Thyroid gland (tissue), 4 donors: ENCODE measurements at regions not wholly inside any gene's neighbourhood (a gene's known extent, or its start where the extent isn't known, plus 50 kb on each side); places are given as distances from the start of the nearest gene placed in this dataset.

Experiments
- DNase-seq, 2 donors: peaks; one replicate each; pipeline ENCODE4 v3.0.0-alpha.2; 2019
- H3K27ac ChIP-seq, 3 donors: fragments of 200-600 bp; sonication (generic); 1 replicate in 2 of 3; 2 replicates in 1 of 3; pipeline ENCODE4 v1.5.1; 2016 to 2019; ENCODE audit warnings: mild to moderate bottlenecking in 1 of 3, moderate library complexity in 1 of 3
- H3K27me3 ChIP-seq: fragments of 200-600 bp; sonication (generic); one replicate; pipeline ENCODE4 v1.5.1; 2019
- H3K36me3 ChIP-seq, 2 donors: fragments of 200-600 bp; sonication (generic); one replicate each; pipeline ENCODE4 v1.5.1; 2016 to 2019
- H3K4me1 ChIP-seq, 2 donors: fragments of 200-600 bp; sonication (generic); one replicate each; pipeline ENCODE4 v1.5.1; 2017 to 2019
- H3K4me3 ChIP-seq, 3 donors: fragments of 200-600 bp; sonication (generic); replicated peaks in 1 of 3; 1 replicate in 2 of 3; 2 replicates in 1 of 3; pipeline ENCODE4 v1.5.1; 2016; ENCODE audit warnings: mild to moderate bottlenecking in 1 of 3
- H3K9me3 ChIP-seq: fragments of 200-600 bp; sonication (generic); one replicate; pipeline ENCODE4 v1.5.1; 2017
- CTCF ChIP-seq, 6 experiments: fragments of 200-600 bp in 3 of 6; fragments of 450-650 bp in 3 of 6; sonication (generic) in 3 of 6; IDR thresholded peaks; one replicate each; pipeline ENCODE4 v1.5.1; 2016 to 2019; ENCODE audit warnings: antibody characterized with exemption in 6 of 6, mild to moderate bottlenecking in 2 of 6, inconsistent platforms in 1 of 6, moderate library complexity in 1 of 6
- POLR2A ChIP-seq, 2 donors: fragments of 450-650 bp; IDR thresholded peaks; one replicate each; pipeline ENCODE4 v1.6.1; 2017; ENCODE audit warnings: antibody characterized with exemption in 2 of 2, mild to moderate bottlenecking in 2 of 2, moderate library complexity in 1 of 2
- WGBS, 2 donors: methylation state at CpG; one replicate each; pipeline ENCODE4 v1.1.5; 2017; 5-methylcytosine and 5-hydroxymethylcytosine counted together
- intact Hi-C: fragments of 100-400 bp; cut with DNase I; formaldehyde crosslinking; loops from one replicate; pipeline ENCODE4 v1.15.1; 2023

- DNase-seq = no peak
- WGBS, 2 donors = 88 to 93% methylated on average over 3 of the region's 3 CpGs
- H3K9me3 ChIP-seq = no peaks in the 10 kb centered on the region
- no peak overlapping the region for H3K27ac ChIP-seq
- no peaks in the 10 kb centered on the region for H3K36me3 ChIP-seq
- H3K27me3 ChIP-seq = no peaks in the 10 kb centered on the region
- intact Hi-C loops = no loop called here
- no peak for TF ChIP-seq POLR2A (IDR thresholded peaks at IDR 0.05)
- TF ChIP-seq CTCF (IDR thresholded peaks at IDR 0.05) = no peak
- H3K4me1 ChIP-seq = no peaks in the 10 kb centered on the region
- no peak overlapping the region for H3K4me3 ChIP-seq
Measured at GRCh38 chr13:48839171-48839570, 136.5 kb upstream of the FNDC3A start.

- Histone ChIP-seq H3K4me1 (no peaks in the 10 kb centered on the region), H3K27ac (no peak overlapping the region), H3K27me3 (no peaks in the 10 kb centered on the region), H3K9me3 (no peaks in the 10 kb centered on the region), H3K36me3 (no peaks in the 10 kb centered on the region), H3K4me3 (no peak overlapping the region)
- TF ChIP-seq POLR2A (IDR thresholded peaks at IDR 0.05) = no peak
- no peak for TF ChIP-seq CTCF (IDR thresholded peaks at IDR 0.05)
- 95 to 100% methylated on average over 1 of the region's 1 CpG for WGBS, 2 donors
- DNase-seq = no peak
- intact Hi-C loops = no loop called here
Measured at GRCh38 chr13:48840366-48840765, 135.3 kb upstream of the FNDC3A start.

GRCh38 chr13:48842316-48842715, 133.4 kb upstream of the FNDC3A start:
- intact Hi-C loops = no loop called here
- TF ChIP-seq POLR2A (IDR thresholded peaks at IDR 0.05) (no peak), CTCF (IDR thresholded peaks at IDR 0.05) (no peak)
- Histone ChIP-seq H3K4me1 (no peaks in the 10 kb centered on the region), H3K27ac (no peak overlapping the region), H3K4me3 (no peak overlapping the region), H3K27me3 (no peaks in the 10 kb centered on the region), H3K36me3 (no peaks in the 10 kb centered on the region), H3K9me3 (no peaks in the 10 kb centered on the region)
- no peak for DNase-seq

- no peak overlapping the region for H3K4me3 ChIP-seq
- TF ChIP-seq CTCF (IDR thresholded peaks at IDR 0.05) (no peak), POLR2A (IDR thresholded peaks at IDR 0.05) (no peak)
- 90 to 91% methylated on average over 3 of the region's 3 CpGs for WGBS, 2 donors
- H3K27me3 ChIP-seq = no peaks in the 10 kb centered on the region
- no peaks in the 10 kb centered on the region for H3K9me3 ChIP-seq
- H3K4me1 ChIP-seq = no peaks in the 10 kb centered on the region
- DNase-seq = no peak
- H3K36me3 ChIP-seq = no peaks in the 10 kb centered on the region
- intact Hi-C loops = no loop called here
- H3K27ac ChIP-seq = no peak overlapping the region
Measured at GRCh38 chr13:48843630-48844380, 131.9 kb upstream of the FNDC3A start.

- 90 to 96% methylated on average over 2 of the region's 2 CpGs for WGBS, 2 donors
- TF ChIP-seq POLR2A (IDR thresholded peaks at IDR 0.05) (no peak), CTCF (IDR thresholded peaks at IDR 0.05) (no peak)
- no peaks in the 10 kb centered on the region for H3K9me3 ChIP-seq
- intact Hi-C loops = no loop called here
- H3K27ac ChIP-seq = no peak overlapping the region
- H3K36me3 ChIP-seq = no peaks in the 10 kb centered on the region
- DNase-seq = no peak
- no peaks in the 10 kb centered on the region for H3K4me1 ChIP-seq
- no peak overlapping the region for H3K4me3 ChIP-seq
- H3K27me3 ChIP-seq = no peaks in the 10 kb centered on the region
Measured at GRCh38 chr13:48844676-48845075, 131.0 kb upstream of the FNDC3A start.
